ENCODE measurements at regions not wholly inside any gene's neighbourhood (a gene's known extent, or its start where the extent isn't known, plus 50 kb on each side); places are given as distances from the start of the nearest gene placed in this dataset.

DNA sequence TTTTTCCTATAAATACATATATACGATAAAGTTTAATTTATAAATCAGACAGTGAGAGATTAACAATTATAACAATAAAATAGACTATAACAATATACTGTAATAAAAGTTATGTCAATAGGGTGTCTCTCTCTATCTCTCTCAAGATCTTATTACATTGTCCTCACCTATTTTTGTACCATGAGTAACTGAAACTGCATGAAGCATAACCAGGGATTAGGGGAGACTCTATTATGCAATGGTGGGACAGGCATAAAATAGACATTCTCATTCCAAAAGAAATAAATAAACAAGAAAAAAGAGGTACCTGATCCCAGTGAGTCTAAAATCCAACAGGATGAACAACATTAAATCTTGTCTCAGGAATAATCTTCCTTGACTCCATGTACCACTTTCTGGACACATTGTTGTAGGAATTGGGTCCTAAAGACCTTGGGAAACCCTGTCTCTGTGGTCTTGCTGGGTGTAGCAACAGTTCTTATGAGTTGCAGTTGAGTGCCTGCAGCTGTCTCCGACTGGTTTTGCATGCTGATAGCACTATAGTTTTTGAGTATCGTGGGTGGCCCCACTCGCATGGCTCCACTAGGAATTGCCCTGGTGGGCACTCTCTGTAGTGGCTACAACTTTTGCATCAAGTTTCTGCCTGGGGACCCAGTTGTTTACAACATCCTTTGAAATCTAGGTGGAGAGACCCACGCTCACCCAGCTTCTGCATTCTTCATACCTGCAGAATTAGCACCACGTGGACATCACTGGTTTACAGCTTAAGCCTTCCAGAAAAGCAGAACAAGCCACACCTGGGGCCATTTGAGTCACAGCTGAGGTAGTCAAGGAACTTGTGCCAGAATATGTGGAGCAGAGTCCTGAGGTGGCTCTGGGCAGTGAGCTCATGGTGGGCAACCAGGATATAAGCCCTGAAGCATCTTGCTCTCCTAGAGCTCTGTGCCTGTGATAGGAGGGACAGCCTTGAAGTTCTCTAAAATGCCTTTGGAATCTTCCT lies 204.7 kb downstream of the KITLG start:
- TF ChIP-seq CTCF (IDR thresholded peaks at IDR 0.05) = no peak
- no peak for TF ChIP-seq POLR2A (IDR thresholded peaks at IDR 0.05)

Data from stomach (tissue), 4 donors.